HG03060 (cell line): ENCODE measurements at regions not wholly inside any gene's neighbourhood (a gene's known extent, or its start where the extent isn't known, plus 50 kb on each side); places are given as distances from the start of the nearest gene placed in this dataset.
"Not testable (repeated sequence)": the region's sequence is repeated elsewhere in the genome, so short reads cannot be mapped to it uniquely, and the experiment has no call there.

Source experiments
- ATAC-seq: cut with Tn5 transposase; IDR thresholded peaks from one replicate; pipeline ENCODE4 v1.9.1; 2021; ENCODE audit warnings: low read depth, moderate number of reproducible peaks; ENCODE audit not compliant: unreplicated experiment

DNA sequence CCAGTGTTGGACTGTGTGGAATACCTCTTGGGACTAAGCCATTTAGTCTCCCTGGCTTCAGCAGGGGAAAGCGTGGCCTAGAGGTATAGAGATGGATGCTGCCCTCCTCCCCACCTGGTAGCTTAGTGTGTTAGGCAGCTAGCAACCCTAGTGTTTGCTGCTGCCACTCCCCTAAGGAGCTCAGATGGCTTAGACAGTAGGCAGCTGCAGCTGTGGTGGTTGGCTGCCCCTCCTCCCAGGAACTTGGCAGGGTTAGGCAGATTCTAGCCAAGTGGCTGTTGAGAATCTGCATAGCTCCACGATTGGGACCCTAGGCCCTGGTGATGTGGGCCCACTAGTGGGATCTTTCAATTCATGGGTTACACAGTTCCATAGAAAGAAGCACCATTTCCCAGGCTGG, 550.4 kb upstream of the CHAC2 start:
- ATAC-seq = no peak

DNA sequence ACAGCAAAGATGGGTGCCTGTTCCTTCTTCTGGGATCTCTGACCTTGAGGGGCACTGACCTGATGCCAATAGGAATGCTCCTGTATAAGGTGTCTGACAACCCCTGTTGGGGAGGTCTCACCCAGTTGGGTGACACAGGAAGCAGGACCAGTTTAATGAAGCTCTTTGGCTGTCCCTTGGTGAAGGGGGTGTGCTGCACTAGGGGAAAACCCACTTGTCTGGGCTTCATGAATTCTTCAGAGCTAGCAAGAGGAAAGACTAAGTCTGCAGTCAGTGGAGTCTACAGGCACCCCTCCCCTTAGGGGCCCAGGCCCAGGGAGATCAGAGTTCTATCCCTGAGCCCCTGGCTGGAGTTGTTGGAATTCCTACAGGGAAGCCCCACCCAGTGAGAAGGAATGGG, 550.8 kb upstream of the CHAC2 start:
- no peak for ATAC-seq

DNA sequence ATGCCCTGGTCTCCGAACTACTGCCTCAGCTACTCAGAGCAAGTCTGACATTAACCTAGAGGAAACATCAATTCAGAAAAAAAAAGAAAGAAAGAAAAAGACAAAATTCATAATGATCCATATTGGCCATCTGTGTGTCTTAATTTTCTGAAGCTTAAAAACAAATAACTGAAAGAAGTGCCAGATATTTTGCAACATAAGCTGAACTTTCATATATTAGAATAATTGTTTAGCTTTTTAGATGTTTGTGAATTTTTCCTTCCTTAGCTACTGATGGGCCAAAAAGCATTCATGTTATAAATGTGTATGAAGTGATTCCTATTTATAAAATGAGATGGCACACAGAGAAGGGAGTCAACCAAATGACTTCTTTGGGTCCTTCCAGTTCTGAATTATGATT, 555.0 kb upstream of the CHAC2 start:
- ATAC-seq = no peak

DNA sequence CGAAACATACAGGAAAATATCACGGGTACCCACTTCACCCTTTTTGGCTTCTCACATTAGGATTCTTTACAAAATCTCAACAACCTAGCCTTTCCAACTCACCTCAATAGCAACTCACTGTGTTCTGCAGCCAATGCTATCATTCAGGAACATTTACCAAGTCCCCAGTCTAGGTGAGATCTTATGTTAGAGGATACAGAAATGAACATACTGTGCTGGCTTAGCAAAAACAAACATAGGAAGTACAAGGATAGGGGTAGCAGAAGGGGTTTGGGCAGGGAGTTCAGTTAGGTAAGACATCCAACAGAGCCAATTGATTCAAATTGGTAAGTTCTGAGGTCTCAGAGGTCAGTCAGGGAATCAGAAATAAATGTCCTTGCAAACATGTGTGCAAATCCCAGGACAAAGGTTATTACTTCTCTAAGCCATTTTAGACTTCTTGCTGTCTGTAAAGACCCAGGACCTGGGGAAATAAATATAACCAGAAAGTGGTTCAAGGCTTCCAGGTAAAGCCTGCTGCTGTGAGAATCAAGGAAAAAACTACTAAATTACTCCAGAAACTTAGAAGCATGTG, 556.3 kb upstream of the CHAC2 start:
- no peak for ATAC-seq

DNA sequence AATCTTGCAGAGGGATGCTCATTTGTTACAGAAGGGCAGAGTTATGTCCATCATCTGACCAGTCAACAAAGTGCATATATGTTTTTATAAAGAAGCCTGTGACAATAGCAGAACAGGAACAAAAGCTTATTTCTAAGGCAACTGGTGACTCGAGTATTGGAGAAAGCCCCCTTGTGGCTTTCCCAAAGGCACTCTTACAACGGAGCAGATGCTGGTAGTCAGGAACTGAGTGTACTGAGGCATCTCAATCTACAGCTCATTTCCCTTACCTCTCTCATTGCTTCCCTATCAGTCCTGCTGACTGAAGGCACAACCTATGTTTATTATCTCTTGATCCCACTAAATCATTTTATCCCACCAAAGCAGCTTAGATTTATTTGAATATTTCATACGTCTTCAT, 557.1 kb upstream of the CHAC2 start:
- ATAC-seq = no peak

DNA sequence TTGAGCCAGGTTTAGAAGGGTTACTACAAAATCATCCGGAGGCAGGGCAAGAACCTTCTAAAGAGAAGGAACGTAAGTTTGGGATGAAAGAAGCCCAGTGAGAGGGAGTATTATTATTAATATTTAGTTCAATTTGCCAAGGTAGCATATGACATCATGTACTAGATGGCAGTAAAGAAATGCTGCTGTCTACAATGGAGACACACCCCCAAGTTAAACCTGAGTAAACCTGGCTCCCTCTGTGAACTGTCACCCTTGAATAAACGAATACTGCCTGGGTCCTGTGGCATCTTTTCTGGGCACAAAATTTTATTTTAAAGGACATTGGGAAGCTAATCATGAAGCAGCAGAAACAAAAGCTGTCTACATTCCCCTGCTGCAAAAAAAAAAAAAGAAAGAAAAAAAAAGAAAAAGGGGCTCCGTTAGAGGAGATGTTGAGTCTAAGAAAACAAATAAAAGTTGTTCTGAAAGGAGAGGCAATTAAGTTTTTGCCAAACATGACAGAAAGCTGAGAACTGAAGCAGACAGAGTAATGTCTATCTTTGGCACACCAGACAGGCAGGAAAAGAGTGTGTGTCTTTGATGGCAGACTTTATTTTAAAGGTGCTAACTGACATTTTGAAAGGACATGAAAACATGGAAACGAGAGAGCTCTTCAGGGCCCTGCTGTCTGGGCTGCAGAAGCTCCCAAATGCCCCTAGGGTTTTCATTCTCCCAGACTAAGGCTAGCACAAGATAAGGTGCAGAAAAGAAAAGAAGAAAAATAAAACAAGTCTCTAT, 557.7 kb upstream of the CHAC2 start:
- ATAC-seq = no peak

DNA sequence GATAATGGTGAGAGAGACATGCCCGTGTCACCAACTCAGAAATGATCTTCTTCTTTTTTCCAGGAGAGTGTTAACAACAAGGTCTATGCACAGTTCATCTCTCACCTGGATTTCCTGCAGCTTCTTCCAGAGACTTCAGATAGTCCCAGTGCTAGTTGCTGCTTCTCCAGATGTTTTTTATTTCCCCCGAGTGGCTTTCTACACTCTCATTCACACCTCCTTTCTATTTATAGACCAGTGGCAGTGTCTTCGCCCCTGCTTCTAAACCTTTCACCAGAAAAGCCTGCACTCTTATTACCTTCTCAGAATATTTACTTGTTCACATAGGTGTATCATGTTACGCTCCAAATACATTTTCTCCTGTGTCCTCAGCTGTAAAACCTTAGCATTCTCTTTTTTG, 558.8 kb upstream of the CHAC2 start:
- ATAC-seq = no peak

DNA sequence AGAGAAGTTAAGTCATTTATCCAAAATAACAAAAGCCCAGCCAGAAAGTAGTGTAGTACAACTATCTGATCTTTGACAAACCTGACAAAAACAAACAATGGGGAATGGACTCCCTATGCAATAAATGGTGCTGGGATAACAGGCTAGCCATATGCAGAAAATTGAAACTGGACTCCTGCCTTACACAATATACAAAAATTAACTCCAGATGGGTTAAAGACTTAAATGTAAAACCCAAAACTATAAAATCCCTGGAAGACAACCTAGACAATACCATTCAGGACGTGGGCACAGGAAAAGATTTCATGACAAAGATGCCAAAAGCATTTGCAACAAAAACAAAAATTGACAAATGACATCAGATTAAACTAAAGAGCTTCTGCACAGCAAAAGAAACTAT, 561.4 kb upstream of the CHAC2 start:
- ATAC-seq = not testable (repeated sequence)

DNA sequence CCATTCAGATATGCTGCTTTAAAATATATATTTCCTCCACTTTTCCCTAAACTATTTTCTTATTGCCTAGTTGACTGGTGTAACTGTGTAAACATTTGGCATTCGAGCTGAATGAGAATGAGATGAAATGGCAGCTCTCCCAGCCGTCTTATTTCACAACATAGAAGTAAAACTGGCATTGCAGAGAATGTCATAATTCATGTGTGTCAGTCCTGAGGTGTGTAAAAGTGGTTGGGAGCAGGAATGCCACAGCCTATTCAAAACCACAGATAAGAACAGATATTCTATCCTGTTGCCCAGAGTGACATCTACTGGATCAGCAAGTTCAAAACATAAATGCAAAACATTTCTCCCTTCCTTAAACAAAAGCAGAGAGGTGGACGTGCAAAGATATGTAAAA, 565.5 kb upstream of the CHAC2 start:
- ATAC-seq = no peak

DNA sequence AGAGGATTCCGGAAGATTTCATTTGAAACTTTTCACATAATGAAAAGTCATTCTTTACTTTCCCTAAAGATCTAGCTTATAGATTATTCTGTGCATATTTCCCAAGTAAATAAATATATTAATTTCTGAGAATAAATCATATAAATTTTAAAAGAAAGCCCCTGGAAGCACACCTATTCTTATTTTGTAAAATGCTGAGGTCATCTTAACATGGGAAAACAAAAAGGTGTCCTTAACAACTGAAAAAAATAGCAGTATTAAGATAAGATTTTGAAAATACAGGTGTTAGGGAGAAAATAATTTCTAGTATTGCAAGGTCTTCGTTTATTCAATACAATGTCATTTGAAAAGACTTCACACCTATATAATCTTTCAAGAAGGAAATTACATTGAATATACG, 567.5 kb upstream of the CHAC2 start:
- ATAC-seq = no peak

DNA sequence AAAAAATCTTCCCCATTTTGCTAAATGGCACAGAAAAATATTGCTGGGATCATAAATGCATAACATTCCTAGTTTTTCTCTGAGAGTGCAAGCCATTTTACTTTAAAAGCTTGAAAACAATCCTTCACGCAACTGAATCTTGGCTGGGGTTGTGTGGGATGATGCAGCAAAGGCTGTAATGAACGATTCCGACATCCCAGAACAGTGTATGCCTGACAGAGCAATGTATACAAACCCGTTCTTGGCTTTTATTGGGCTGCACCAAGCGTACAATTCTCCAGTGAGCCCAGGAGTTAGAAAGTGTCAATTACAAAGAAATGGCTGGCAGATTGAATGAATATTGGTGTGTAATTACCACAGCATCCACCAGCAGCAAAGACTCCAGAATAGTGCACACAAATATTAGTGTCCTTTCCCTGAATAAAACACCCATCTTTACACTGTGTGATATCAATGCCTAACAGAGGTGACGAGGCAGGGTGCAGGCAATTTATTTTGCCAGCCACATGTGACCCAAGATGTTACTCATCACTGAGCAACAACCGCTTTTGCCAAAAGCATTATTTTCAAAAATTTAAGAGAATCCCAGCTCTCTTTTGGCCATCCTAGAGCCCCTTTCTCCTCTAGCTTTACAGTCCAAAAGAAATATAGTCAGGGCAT, 578.6 kb upstream of the CHAC2 start:
- ATAC-seq = no peak

DNA sequence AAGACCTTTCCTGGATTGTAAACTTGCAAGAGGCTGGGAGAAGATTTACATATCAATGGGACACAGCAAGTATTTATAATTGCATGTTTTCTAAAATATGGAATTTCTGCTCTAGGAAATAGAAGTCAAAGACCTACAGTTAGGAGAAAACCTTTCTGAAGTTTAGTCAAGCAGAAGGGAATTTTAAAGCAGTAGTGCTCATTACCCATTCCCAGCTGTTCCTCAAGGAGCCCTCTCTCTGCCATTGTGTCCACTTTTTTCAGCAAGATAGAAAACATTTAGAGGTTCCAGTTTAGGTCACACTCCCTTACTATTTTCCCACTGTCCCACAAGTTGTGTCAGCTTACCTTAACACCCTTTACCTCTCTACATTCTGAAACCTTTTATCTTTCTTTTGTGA, 584.0 kb upstream of the CHAC2 start:
- ATAC-seq = no peak

DNA sequence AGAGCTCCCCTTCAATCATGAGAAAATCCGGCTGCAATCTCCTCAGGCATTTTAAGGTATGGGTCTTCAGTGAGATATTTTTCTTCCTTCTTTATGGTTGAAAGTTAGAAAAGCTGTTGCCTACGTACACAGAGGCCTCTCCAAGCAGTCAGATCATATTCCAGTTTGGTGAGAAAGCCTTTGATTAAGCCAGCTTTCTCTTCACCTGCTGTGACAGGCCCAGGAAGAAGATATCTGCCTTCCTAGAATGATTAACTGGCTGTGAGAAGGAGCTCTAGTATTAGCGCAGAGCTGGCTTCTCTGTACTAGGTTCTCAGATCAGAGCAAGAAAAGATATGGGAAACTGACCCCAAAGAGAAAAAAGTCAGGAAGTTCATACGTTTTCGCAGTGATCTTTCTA, 585.0 kb upstream of the CHAC2 start:
- ATAC-seq = no peak

DNA sequence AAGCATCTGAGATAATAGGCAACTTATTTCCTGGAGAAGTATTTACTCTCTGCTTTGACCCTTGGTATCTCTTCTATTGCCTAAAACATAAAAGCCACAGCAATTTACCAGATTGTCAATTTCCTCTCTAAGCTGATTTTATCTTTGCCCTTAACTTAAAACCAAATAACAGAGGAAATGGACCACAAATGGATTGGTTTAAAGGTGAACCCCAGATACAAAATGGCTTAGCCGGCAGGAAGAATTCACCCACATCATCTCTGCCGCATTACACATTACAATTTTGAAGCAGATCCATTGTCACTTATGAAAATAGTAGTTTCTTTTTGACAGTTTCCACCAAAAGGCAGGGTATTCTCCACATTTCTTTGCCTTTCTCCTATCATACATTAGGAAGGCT, 585.8 kb upstream of the CHAC2 start:
- no peak for ATAC-seq

DNA sequence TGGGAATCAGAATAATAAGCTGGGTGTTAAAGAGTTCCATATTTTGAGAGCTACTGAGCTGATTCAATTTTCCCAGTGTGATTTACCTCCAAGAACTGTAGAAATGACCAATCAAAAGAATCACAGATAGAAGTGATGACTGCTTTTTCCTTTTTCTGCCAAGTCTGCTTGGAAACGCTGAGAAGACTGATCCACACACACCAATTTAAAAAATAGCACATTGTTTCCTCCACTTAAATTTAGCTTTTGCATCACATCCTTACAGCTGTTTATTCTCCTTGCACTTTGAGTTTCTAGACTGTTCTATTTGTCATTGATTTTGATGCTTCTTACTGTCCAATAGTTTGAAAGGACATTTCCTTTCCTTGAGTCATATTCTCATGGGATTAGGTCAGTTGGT, 590.3 kb upstream of the CHAC2 start:
- ATAC-seq = no peak

DNA sequence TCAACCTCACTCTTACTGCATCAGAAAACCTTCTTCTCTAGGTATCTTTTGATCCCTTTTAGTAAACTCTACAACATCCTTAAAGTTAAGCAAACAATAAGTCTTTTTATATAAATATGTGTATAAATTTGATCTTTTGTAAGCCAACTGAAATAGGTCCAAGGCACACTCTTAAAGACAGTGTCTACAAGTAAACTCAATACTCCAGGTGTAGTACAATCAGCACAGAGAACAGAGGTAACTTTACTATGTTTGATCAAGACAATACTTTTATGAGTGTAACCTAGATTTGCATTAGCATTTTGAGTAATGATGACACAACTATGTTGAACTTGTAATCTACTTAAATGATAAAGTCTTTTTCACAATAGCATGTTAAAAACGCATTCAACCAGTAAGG, 593.1 kb upstream of the CHAC2 start:
- ATAC-seq = no peak

DNA sequence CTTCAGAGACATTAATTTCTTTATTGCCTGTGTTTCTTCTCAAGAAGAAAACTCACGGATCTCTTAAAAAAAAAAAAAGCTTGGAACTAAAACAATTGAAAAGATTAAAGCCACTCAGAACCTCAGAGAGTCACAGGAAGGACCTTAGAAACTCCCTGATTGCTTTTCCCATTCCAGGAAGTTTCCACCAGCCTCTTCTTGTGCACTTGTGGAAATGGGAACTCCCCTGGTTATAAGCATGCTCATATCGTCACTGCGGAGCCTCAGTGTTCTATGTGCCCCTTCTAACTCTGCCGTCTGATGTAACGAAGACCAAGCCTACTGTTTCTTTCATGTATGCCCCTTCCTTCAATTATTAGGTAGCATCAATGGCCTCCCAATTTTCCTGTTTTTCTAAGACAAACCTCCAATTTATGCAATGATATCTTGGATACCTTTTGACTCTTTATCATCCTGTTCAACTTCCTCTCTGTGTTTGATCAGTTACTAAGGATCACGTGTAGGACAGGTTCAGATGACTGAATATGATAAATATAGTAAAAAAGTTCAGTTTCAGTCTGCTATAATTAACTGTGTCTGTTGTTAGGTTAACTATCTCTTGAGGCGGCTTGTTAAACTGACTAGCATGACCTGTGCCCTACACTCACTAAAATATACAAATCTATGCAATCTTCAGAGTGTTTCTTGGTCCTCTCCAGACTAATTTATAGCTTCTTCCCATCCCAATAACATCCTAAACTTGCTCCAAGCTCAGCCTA, 593.7 kb upstream of the CHAC2 start:
- no peak for ATAC-seq

DNA sequence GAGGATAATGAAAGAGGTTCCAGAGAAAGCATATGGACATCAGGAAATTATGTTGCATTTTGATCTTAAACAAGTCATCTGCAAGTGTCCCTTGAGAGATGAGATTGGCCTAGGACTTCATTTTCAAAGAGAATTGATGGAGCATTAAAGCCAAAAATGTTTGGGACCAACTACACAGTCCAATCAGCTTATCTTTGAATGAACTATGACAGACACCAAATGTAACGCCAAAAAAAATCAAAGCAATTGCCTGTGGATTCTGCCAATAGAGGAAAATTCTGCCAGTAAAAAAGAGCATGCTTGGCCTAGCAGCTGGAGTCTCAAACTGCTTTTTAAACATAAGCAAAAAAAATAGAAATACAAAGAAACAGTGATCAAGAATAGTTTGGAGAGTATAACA, 594.5 kb upstream of the CHAC2 start:
- ATAC-seq = no peak

DNA sequence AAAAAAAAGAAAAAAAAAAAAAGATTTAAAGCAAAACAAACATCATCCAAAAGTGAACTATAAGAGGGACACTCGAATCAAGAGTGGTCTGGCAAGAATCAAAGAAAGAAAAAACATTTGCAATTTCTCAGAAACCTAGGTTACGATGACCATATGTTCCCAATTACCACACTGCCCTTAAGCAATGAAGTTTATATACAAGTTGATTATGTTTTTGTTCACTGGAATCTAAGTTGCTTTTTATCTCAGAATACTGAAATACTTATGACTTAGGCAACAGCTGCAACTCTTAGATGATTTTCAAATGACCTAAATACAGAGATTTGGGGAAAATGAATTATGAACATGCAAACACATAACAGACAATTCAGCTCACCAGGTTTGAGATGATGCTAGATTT, 597.1 kb upstream of the CHAC2 start:
- ATAC-seq = no peak

DNA sequence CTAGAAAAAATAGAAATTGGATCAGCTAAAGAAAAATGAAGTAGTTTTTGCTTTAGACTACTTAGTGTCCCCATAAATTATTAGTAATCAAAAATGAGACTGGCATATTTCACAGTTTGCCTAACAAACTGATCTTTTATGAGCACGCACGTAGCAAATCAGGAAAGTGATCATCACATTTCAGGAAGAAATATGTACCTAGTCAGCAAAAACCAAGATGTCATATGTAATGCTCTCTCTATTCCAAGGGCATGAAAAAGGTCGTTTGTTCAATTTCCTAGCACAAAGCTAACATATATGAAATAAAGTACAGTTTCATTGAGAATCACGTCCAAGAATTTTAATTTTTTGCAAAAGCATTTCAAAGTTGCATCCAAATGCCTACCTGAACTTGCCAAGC, 600.4 kb upstream of the CHAC2 start:
- ATAC-seq = no peak

DNA sequence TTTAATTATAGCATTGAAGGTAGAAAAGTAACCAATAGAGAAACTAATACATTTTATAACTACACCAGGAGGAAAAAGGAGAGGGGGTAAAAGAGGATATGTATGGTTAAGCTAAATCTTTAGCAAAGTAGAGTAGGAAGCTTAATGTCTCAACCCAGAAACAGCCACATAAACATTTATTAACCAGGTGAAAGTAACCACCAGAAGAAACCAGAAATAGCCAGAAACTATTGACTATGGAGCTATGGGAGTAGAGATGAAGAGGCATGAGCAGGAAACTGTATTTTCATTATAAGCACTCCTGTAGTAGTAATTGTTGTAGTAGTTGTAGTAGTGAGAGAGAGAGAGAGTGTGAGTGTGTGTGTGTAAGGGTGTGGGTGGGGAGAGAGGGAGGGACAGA, 617.5 kb upstream of the CHAC2 start:
- ATAC-seq = no peak
